ENCODE measurements at regions not wholly inside any gene's neighbourhood (a gene's known extent, or its start where the extent isn't known, plus 50 kb on each side); places are given as distances from the start of the nearest gene placed in this dataset.

DNA sequence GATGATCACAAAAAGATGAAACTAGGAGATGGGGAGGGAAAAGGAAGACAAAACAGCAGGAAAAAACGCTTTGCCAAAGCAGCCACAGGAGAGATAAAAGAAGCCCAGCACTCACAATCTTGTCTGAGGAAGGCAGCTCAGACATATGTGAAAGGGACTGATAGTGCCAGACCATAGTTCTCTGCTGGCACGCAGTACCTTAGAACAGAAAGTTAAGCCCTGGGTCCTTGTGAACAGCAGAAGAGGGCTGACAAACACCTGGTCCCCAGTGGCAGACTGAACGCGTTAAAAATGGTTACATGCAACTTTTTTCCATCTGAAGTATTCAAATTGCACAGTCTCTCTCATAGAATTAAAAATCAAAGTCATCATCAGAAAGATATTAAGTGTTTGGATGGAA, 433.2 kb upstream of the ADAMTS5 start:
- Mint-ChIP-seq H3K4me1 (no peaks in the 10 kb centered on the region), H3K27ac (no peak overlapping the region), H3K4me3 (no peak overlapping the region), H3K36me3 (no peaks in the 10 kb centered on the region), H3K27me3 (ENCODE audit: low read depth in 3 of 3) (no peaks in the 10 kb centered on the region), H3K9me3 (peaks cover 0 to 3% (median 0%) of the 10 kb centered on the region in 7 donors)
- intact Hi-C loops (cut with micrococcal nuclease), result no loop called here
- Histone ChIP-seq H3K4me1 (ENCODE audit: control insufficient read depth in 1 of 2, insufficient read depth in 2 of 2, low read length in 2 of 2) (no peaks in the 10 kb centered on the region), H2AFZ (ENCODE audit: insufficient read depth, low read depth, low read length, poor library complexity, severe bottlenecking) (no peak overlapping the region), H3K79me2 (ENCODE audit: insufficient read depth, low read length) (no peaks in the 10 kb centered on the region), H3K9ac (ENCODE audit: insufficient read depth, low read length, poor library complexity, severe bottlenecking) (no peak overlapping the region), H4K20me1 (ENCODE audit: insufficient read depth, low read length) (no peaks in the 10 kb centered on the region), H3K4me3 (replicated peaks in 1 of 3; ENCODE audit: low read depth in 2 of 3, low read length in 3 of 3) (no peak overlapping the region), H3K9me3 (replicated peaks in 1 of 2; ENCODE audit: control insufficient read depth in 1 of 2, insufficient read depth in 1 of 2, low read length in 2 of 2) (no peaks in the 10 kb centered on the region), H3K4me2 (replicated peaks; ENCODE audit: extremely low read depth, low read length, poor library complexity, severe bottlenecking) (no peak overlapping the region), H3K27ac (ENCODE audit: low read depth in 1 of 2, low read length in 2 of 2) (no peak overlapping the region), H3K36me3 (replicated peaks in 1 of 2; ENCODE audit: control insufficient read depth in 1 of 2, insufficient read depth in 2 of 2, low read length in 2 of 2) (no peaks in the 10 kb centered on the region), H3K27me3 (ENCODE audit: control insufficient read depth in 2 of 2, insufficient read depth in 2 of 2, low read length in 2 of 2) (no peaks in the 10 kb centered on the region)
- DNase-seq, result no peak
- TF ChIP-seq, protein P1, sequence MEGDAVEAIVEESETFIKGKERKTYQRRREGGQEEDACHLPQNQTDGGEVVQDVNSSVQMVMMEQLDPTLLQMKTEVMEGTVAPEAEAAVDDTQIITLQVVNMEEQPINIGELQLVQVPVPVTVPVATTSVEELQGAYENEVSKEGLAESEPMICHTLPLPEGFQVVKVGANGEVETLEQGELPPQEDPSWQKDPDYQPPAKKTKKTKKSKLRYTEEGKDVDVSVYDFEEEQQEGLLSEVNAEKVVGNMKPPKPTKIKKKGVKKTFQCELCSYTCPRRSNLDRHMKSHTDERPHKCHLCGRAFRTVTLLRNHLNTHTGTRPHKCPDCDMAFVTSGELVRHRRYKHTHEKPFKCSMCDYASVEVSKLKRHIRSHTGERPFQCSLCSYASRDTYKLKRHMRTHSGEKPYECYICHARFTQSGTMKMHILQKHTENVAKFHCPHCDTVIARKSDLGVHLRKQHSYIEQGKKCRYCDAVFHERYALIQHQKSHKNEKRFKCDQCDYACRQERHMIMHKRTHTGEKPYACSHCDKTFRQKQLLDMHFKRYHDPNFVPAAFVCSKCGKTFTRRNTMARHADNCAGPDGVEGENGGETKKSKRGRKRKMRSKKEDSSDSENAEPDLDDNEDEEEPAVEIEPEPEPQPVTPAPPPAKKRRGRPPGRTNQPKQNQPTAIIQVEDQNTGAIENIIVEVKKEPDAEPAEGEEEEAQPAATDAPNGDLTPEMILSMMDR (IDR thresholded peaks at IDR 0.05), result no peak
- WGBS (ENCODE audit: insufficient coverage), result 0% methylated on average over 1 of the region's 4 CpGs

DNA sequence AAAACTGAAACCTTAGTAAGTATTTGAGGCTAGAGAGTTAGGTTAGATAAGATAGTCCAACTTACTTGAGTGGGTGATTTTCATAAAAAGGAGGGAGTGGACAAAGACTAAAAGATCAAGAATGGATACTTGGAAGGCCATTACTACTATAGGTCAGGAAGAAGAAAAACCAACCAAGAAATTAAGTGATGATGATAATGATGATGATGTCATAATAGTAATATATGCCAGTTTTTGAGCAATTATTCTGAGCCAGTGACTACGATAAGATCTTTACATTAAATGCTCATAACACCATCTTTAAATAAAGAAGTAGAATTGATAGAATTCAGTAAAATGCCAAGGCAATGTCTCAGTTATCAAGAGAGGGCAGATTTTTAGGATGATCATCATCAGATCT, 430.7 kb upstream of the ADAMTS5 start:
- Mint-ChIP-seq H3K9me3 (peaks cover 0 to 3% (median 0%) of the 10 kb centered on the region in 7 donors), H3K27me3 (ENCODE audit: low read depth in 3 of 3) (no peaks in the 10 kb centered on the region), H3K27ac (no peak overlapping the region), H3K36me3 (no peaks in the 10 kb centered on the region), H3K4me1 (no peaks in the 10 kb centered on the region), H3K4me3 (no peak overlapping the region)
- no peak for DNase-seq
- no peak overlapping the region for H3K9ac ChIP-seq (ENCODE audit: insufficient read depth, low read length, poor library complexity, severe bottlenecking)
- H3K4me3 ChIP-seq (replicated peaks in 1 of 3; ENCODE audit: low read depth in 2 of 3, low read length in 3 of 3), result no peak overlapping the region
- peaks cover 0 to 4% of the 10 kb centered on the region in 2 donors for H3K9me3 ChIP-seq (replicated peaks in 1 of 2; ENCODE audit: control insufficient read depth in 1 of 2, insufficient read depth in 1 of 2, low read length in 2 of 2)
- H3K79me2 ChIP-seq (ENCODE audit: insufficient read depth, low read length), result no peaks in the 10 kb centered on the region
- H3K27ac ChIP-seq (ENCODE audit: low read depth in 1 of 2, low read length in 2 of 2), result no peak overlapping the region
- no peaks in the 10 kb centered on the region for H3K36me3 ChIP-seq (replicated peaks in 1 of 2; ENCODE audit: control insufficient read depth in 1 of 2, insufficient read depth in 2 of 2, low read length in 2 of 2)
- no peak overlapping the region for H3K4me2 ChIP-seq (replicated peaks; ENCODE audit: extremely low read depth, low read length, poor library complexity, severe bottlenecking)
- H3K4me1 ChIP-seq (ENCODE audit: control insufficient read depth in 1 of 2, insufficient read depth in 2 of 2, low read length in 2 of 2), result no peaks in the 10 kb centered on the region
- WGBS (ENCODE audit: insufficient coverage), result no CpG with 5 or more reads among the region's 1 CpG
- TF ChIP-seq, protein P1 (IDR thresholded peaks at IDR 0.05), result no peak
- H4K20me1 ChIP-seq (ENCODE audit: insufficient read depth, low read length), result no peaks in the 10 kb centered on the region
- intact Hi-C loops (cut with micrococcal nuclease), result no loop called here
- no peaks in the 10 kb centered on the region for H3K27me3 ChIP-seq (ENCODE audit: control insufficient read depth in 2 of 2, insufficient read depth in 2 of 2, low read length in 2 of 2)
- no peak overlapping the region for H2AFZ ChIP-seq (ENCODE audit: insufficient read depth, low read depth, low read length, poor library complexity, severe bottlenecking)
